ENCODE measurements at regions not wholly inside any gene's neighbourhood (a gene's known extent, or its start where the extent isn't known, plus 50 kb on each side); places are given as distances from the start of the nearest gene placed in this dataset.
"Not testable (repeated sequence)": the region's sequence is repeated elsewhere in the genome, so short reads cannot be mapped to it uniquely, and the experiment has no call there.

DNA sequence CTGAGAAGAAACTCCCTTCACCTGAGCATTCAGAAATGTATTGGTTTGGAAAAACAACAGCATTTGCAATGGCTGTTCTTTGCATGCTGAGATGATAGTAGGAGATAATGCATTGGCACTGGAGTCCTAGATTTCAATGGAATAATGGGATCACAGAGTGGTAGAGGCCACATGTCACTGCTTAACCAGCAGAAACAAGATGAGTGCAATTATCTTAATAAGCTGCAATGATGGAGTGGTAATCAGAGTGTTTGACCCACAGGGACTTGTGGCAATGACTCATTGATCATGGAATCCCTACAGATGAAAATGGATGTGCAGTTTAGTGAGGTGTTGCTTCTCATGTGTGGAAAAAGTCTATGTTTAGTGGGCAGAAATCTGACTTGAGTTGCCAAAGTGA, 218.8 kb upstream of the ZEB2 start:
- DNase-seq (ENCODE audit: low read depth, low spot score): no peak
- no peak overlapping the region for H3K4me3 ChIP-seq (ENCODE audit: low read length)

DNA sequence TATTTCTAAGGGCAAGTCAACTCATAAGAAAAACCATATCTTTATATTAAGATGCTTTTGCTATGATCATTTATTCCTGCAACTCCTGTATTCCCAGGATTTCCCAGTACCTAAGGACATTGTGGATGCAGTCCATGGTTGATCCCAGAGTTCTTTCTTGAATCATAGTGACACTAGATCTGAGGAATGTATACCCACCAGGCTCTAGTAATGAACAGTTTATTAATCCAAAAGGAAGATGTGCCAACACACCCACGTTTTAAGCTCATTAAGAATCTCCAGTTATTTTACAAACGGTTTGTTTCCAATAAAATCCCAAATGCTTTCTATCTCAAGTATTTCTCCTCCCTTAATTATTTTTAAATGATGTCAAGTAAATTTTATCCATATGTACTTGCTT, 210.8 kb upstream of the ZEB2 start:
- DNase-seq (ENCODE audit: low read depth, low spot score): no peak
- no peak overlapping the region for H3K4me3 ChIP-seq (ENCODE audit: low read length)

DNA sequence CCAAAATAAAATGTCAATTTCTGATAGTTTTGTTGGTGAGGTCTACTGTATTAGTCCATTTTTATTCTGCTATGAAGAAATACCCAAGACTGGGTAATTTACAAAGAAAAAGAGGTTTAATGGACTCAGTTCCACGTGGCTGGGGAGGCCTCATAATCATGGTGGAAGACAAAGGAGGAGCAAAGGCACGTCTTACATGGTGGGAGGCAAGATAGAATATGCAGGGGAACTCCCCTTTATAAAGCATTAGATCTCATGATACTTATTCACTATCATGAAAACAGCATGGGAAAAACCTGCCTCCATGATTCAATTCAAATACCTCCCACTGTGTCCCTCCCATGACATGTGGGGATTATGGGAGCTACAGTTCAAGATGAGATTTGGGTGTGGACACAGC, 204.5 kb upstream of the ZEB2 start:
- not testable (repeated sequence) for H3K4me3 ChIP-seq (ENCODE audit: low read length); DNase-seq (ENCODE audit: low read depth, low spot score)

GRCh38 chr2:144718376-144718775, 198.5 kb upstream of the ZEB2 start:
- H3K4me3 ChIP-seq (ENCODE audit: low read length): no peak overlapping the region
- DNase-seq (ENCODE audit: low read depth, low spot score): no peak

GRCh38 chr2:144715992-144716391, 196.1 kb upstream of the ZEB2 start:
- no peak overlapping the region for H3K4me3 ChIP-seq (ENCODE audit: low read length)
- DNase-seq (ENCODE audit: low read depth, low spot score): no peak

- H3K4me3 ChIP-seq (ENCODE audit: low read length): no peak overlapping the region
- no peak for DNase-seq (ENCODE audit: low read depth, low spot score)
Observed at GRCh38 chr2:144713410-144713809, 193.5 kb upstream of the ZEB2 start.

GRCh38 chr2:144712550-144712940, 192.6 kb upstream of the ZEB2 start:
- no peak overlapping the region for H3K4me3 ChIP-seq (ENCODE audit: low read length)
- no peak for DNase-seq (ENCODE audit: low read depth, low spot score)

GRCh38 chr2:144711630-144712549, 192.0 kb upstream of the ZEB2 start:
- H3K4me3 ChIP-seq (ENCODE audit: low read length): no peak overlapping the region
- no peak for DNase-seq (ENCODE audit: low read depth, low spot score)

DNA sequence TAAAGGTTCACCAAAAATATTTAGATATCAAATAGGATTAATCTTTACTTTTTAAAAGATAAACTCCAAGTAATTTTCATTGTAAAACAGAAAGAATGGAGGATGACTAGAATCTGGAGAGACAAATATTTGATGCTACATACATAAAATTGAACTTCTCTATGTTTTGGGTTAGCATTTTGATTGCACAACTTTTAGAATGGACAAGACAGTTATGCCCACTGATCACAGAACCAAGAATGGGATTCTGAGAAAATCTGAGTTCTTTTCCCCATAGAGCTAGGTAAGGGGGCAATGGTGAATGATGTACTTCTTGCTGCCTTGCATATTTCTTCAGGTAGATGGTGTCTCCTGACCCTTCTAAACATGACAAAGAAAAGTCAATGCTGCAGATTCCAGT, 191.2 kb upstream of the ZEB2 start:
- no peak overlapping the region for H3K4me3 ChIP-seq (ENCODE audit: low read length)
- no peak for DNase-seq (ENCODE audit: low read depth, low spot score)

- no peak overlapping the region for H3K4me3 ChIP-seq (ENCODE audit: low read length)
- DNase-seq (ENCODE audit: low read depth, low spot score): no peak
Observed at GRCh38 chr2:144708626-144709025, 188.7 kb upstream of the ZEB2 start.

- no peak for DNase-seq (ENCODE audit: low read depth, low spot score)
Observed at GRCh38 chr2:144707736-144708326, 187.9 kb upstream of the ZEB2 start.

GRCh38 chr2:144706647-144707046, 186.7 kb upstream of the ZEB2 start:
- H3K4me3 ChIP-seq (ENCODE audit: low read length): no peak overlapping the region
- DNase-seq (ENCODE audit: low read depth, low spot score): no peak

More at GRCh38 chr2:144707736-144708326, 187.9 kb upstream of the ZEB2 start:
- H3K4me3 ChIP-seq (ENCODE audit: low read length): no peak overlapping the region

DNA sequence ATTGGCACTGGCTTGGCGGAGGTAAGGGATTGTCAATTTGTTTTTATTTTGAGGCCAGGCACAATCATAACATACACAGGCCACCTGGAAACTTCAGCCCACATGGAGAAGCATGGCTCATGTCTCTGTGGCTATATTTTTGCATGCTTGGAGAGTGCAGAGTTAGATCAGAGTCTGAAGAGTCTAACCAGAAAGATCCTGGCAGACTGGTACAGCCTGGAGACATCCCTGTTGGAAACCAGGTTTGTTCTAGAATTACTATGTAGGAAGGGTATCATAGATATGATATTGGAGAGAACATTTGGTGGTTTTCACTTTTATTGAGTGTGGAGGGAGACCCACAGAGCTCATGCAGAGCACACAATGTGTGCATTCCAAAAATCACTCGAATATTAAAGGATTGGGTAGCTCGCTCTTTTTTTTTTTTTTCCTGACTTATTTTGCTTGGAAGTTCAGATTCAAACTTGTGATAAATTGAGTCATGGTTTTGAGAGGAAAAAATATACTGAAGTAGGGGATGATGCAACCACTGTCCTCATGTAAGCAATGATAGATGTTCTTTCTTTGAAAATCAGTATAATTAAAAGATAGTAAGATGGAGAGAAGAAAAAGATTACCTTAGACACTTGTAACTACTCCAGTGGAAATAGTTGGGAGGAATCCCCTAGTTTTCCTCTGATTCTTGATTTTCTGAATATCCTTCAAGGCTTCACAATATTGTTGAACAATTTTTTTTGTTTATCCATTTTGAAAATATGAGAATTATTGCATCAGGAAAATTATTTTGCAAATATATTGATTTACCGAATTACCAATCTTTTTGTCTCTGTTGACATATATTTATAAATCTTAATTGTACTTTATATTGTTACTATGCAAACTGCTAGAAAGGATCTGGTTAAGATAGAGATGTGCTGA, 185.7 kb upstream of the ZEB2 start:
- no peak for DNase-seq (ENCODE audit: low read depth, low spot score)
- H3K4me3 ChIP-seq (ENCODE audit: low read length): no peak overlapping the region

DNA sequence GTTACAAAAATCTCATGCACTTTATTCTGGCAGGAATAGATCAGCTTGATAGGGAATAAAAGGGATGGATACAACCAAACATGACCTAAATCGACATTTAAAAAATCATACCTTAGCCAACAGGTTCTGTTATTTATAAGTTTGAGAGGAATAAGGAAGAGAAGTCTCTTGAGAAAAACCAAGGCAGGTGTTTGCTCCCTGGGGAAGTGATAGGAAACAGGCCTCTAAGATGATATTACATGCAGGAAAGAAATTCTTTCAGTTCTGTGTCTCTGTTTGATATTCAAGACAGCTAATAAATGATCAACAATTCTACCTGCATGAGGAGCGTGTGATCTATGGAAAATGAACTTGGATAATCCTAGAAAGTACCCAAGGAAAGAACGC, 184.8 kb upstream of the ZEB2 start:
- H3K4me3 ChIP-seq (ENCODE audit: low read length): no peak overlapping the region
- no peak for DNase-seq (ENCODE audit: low read depth, low spot score)

GRCh38 chr2:144703852-144704708, 184.2 kb upstream of the ZEB2 start:
- peak; percentile 16 for DNase-seq (ENCODE audit: low read depth, low spot score)
- no peak overlapping the region for H3K4me3 ChIP-seq (ENCODE audit: low read length)

- H3K4me3 ChIP-seq (ENCODE audit: low read length): no peak overlapping the region
- DNase-seq (ENCODE audit: low read depth, low spot score): no peak
Observed at GRCh38 chr2:144702051-144702450, 182.1 kb upstream of the ZEB2 start.

DNA sequence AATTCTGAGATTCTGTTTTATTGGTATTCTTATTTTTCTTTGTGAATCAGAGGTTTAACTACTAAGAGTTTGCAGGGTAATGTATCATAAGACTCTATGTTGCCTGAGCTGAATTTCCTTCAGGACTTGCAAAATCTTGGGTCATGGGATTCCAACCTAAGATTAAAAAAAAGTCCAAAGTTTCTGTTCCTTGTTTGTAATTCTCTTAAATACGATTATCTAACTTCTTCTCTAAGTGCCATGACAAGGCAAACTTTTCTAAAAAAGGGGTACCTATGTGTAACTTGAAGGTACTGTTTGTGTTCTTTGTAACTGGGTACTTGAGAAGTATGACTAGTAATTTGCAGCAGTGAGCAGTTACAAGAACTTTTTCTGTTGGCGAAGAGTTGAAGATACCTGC, 181.3 kb upstream of the ZEB2 start:
- H3K4me3 ChIP-seq (ENCODE audit: low read length): no peak overlapping the region
- DNase-seq (ENCODE audit: low read depth, low spot score): no peak

- H3K4me3 ChIP-seq (ENCODE audit: low read length): no peak overlapping the region
Observed at GRCh38 chr2:144698156-144698555, 178.2 kb upstream of the ZEB2 start.

DNA sequence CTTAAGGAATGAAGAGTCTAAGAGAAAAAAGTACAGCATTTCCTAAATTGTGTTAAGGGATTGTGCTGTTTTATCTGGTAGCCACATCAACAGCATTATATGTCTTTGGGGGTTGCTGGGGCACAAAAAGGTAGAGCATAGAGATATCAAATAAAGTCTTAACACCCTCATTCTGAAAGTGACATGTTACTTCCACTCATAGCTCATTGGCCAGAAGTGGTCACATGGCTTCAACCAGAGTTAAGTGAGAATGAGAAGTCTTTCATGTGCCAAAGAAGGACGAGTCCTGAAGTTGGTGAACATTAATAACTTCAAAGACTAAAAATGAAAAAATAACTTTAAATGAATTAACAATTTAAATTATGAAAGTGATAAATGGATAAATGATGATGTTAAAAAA, 175.7 kb upstream of the ZEB2 start:
- DNase-seq (ENCODE audit: low read depth, low spot score): no peak
- no peak overlapping the region for H3K4me3 ChIP-seq (ENCODE audit: low read length)

More at GRCh38 chr2:144698156-144698555, 178.2 kb upstream of the ZEB2 start:
- no peak for DNase-seq (ENCODE audit: low read depth, low spot score)

All from Jurkat, Clone E6-1 (cell line).